ENCODE measurements at regions not wholly inside any gene's neighbourhood (a gene's known extent, or its start where the extent isn't known, plus 50 kb on each side); places are given as distances from the start of the nearest gene placed in this dataset.

GRCh38 chr10:113402602-113403001 is 150.3 kb upstream of the HABP2 start:
- no peak for DNase-seq (ENCODE audit: low read depth)
- TF ChIP-seq, protein P1, sequence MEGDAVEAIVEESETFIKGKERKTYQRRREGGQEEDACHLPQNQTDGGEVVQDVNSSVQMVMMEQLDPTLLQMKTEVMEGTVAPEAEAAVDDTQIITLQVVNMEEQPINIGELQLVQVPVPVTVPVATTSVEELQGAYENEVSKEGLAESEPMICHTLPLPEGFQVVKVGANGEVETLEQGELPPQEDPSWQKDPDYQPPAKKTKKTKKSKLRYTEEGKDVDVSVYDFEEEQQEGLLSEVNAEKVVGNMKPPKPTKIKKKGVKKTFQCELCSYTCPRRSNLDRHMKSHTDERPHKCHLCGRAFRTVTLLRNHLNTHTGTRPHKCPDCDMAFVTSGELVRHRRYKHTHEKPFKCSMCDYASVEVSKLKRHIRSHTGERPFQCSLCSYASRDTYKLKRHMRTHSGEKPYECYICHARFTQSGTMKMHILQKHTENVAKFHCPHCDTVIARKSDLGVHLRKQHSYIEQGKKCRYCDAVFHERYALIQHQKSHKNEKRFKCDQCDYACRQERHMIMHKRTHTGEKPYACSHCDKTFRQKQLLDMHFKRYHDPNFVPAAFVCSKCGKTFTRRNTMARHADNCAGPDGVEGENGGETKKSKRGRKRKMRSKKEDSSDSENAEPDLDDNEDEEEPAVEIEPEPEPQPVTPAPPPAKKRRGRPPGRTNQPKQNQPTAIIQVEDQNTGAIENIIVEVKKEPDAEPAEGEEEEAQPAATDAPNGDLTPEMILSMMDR (IDR thresholded peaks at IDR 0.05; ENCODE audit: control insufficient read depth, insufficient read depth, low read depth, low read length, missing control alignments), result no peak
- H3K4me3 ChIP-seq (ENCODE audit: control insufficient read depth, low read depth, low read length), result no peak overlapping the region

DNA sequence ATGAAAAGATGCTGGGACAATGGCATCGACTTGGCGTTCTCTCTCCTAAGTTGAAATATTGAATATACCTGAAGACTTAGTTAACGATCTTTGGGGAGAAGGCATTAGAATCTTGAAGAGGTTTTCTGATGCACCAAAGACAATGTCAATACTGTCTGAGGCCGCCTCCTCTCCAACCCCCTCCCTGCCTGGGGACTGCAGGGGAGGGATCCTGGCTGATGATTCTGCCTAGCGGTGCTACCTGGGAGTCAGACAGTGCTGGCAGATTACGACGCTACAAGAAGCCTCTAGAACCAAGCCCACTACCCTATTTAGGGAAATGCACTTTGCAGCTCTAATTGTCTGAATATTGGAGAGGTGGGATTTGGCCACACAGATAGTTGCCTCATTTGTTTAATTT is 145.6 kb upstream of the HABP2 start:
- TF ChIP-seq, protein P1 (IDR thresholded peaks at IDR 0.05; ENCODE audit: control insufficient read depth, insufficient read depth, low read depth, low read length, missing control alignments), result no peak
- H3K4me3 ChIP-seq (ENCODE audit: control insufficient read depth, low read depth, low read length), result no peak overlapping the region
- no peak for DNase-seq (ENCODE audit: low read depth)

DNA sequence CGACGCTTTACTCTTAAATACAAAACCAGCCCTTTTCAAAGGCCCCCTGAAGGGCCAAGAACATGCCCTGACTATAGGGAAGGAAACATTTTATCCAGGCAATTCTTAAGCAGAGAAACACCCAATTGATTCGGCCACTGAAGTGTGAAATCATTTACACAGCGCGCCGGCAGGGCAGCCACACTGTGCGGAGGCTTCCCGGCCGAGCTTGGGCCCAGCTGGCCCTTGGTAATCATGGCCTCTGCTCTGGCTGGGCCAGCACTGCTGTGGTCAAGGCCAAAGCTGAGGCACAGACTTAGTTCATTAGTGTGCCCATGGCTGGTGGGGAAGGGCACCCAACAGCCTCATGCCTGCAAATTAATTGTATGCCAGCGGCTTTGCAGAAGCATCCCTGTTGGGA is 143.7 kb upstream of the HABP2 start:
- TF ChIP-seq, protein P1 (IDR thresholded peaks at IDR 0.05; ENCODE audit: control insufficient read depth, insufficient read depth, low read depth, low read length, missing control alignments), result no peak
- no peak for DNase-seq (ENCODE audit: low read depth)
- no peak overlapping the region for H3K4me3 ChIP-seq (ENCODE audit: control insufficient read depth, low read depth, low read length)

GRCh38 chr10:113410618-113411017 is 142.2 kb upstream of the HABP2 start:
- H3K4me3 ChIP-seq (ENCODE audit: control insufficient read depth, low read depth, low read length), result no peak overlapping the region
- TF ChIP-seq, protein P1 (IDR thresholded peaks at IDR 0.05; ENCODE audit: control insufficient read depth, insufficient read depth, low read depth, low read length, missing control alignments), result no peak
- DNase-seq (ENCODE audit: low read depth), result no peak

DNA sequence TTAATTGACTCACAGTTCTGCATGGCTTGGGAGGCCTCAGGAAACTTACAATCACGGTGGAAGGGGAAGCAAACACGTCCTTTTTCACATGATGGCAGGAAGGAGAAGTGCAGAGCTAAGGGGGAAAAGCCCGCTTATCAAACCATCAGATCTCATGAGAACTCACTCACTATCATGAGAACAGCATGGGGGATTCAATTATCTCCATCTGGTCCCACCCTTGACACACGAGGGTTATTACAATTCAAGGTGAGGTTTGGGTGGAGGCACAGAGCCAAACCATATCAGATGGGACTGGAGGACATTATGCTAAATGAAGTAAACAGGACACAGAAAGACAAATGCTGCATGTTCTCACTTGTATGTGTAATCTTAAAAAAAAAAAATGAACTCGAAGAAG is 141.4 kb upstream of the HABP2 start:
- TF ChIP-seq, protein P1 (IDR thresholded peaks at IDR 0.05; ENCODE audit: control insufficient read depth, insufficient read depth, low read depth, low read length, missing control alignments), result no peak
- no peak for DNase-seq (ENCODE audit: low read depth)
- no peak overlapping the region for H3K4me3 ChIP-seq (ENCODE audit: control insufficient read depth, low read depth, low read length)

DNA sequence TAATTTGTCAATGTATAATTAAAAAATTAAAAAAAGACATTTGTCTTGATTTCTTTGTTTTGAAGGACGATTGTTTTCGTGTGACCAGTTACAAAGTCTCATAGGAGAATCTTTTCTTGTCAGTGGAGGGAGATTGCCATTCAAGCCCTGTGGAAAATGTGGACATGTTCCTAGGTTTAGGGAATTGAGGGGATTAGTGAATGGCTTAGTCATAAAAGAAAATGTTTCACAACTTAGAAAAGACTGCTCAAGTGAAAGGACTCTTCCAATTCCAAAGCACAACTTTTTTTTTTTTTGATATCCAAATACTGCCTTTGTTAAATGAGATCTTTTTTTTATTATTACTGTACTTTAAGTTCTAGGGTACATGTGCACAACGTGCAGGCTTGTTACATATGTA is 140.7 kb upstream of the HABP2 start:
- TF ChIP-seq, protein P1 (IDR thresholded peaks at IDR 0.05; ENCODE audit: control insufficient read depth, insufficient read depth, low read depth, low read length, missing control alignments), result no peak
- H3K4me3 ChIP-seq (ENCODE audit: control insufficient read depth, low read depth, low read length), result no peak overlapping the region
- DNase-seq (ENCODE audit: low read depth), result peak; percentile 11

DNA sequence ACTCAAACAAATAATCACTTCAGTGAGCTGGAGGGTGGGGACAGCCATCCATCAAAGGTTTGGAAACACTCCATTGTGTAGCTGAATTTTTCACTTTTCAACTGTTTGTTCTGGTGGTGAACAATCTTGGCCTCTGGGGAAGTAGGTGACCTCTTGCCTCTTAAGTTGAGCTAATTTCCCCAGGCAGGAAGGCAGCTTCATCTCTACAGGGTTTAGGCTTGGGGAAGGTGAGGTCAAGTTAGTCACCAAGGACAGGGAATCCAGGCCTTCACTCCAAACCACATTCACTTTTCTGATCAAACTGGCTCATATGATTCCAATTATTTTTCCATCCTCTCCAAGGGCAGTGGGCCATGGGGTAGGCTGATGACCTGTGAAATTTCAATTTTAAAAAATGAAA is 138.3 kb upstream of the HABP2 start:
- no peak overlapping the region for H3K4me3 ChIP-seq (ENCODE audit: control insufficient read depth, low read depth, low read length)
- no peak for DNase-seq (ENCODE audit: low read depth)
- TF ChIP-seq, protein P1 (IDR thresholded peaks at IDR 0.05; ENCODE audit: control insufficient read depth, insufficient read depth, low read depth, low read length, missing control alignments), result no peak

Data from AG09309 (cell line).